GM18498 (cell line): ENCODE measurements at regions not wholly inside any gene's neighbourhood (a gene's known extent, or its start where the extent isn't known, plus 50 kb on each side); places are given as distances from the start of the nearest gene placed in this dataset.

Experiments used
- ATAC-seq: cut with Tn5 transposase; IDR thresholded peaks from one replicate; pipeline ENCODE4 v1.9.1; 2021; ENCODE audit warnings: mild to moderate bottlenecking, moderate library complexity; ENCODE audit not compliant: unreplicated experiment

DNA sequence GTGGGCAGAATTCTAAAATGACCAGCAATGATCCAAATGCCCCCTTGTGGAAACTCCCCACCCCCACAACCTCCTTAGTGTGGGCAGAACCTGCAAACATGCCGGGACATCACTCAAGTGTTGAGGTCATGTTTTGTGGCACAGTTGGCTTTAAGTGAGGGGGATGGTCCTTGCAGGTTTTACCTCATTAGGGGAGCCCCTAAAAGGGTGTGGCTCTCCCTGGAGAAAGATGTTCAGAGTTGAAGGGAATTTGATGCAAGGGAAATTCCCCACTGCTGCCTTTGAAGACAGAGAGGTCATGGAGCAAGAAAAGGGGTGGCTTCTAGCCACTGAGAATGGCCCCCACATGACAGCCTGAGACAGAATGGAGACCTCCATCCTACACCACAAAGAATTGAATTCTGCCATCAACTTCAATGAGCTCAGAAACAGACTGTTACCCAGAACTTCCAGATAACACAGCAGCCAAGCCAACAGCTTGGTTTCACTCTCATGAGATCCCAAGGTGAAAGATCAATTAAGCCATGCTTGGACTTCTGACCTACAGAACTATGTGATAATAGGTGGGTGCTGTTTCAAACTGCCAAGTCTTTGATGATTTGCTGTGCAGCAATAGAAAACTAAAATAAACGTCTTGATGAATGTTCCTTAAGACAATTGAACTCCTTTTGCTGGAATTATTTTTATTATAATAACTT lies 103.4 kb downstream of the MED10 start:
- peak; percentile 40 for ATAC-seq

DNA sequence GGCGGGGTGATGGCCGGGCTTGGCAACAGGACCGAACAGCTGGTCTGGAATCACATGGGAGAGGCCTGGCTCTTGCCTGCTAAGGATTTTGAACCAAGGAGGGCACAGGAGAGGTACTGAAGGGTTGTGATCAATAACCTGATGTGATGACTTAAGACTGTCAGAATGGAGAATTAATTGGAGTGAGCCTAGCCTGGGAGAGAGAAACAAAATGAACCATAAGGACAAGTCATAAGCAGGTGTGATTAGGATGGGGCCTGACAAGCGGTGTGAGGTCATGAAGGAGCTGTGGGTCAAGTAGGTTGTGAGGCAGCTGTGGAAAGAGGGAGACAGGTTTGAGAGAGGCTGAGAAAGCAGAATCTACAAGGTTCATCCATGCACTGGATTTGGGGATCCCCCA lies 104.6 kb downstream of the MED10 start:
- no peak for ATAC-seq

DNA sequence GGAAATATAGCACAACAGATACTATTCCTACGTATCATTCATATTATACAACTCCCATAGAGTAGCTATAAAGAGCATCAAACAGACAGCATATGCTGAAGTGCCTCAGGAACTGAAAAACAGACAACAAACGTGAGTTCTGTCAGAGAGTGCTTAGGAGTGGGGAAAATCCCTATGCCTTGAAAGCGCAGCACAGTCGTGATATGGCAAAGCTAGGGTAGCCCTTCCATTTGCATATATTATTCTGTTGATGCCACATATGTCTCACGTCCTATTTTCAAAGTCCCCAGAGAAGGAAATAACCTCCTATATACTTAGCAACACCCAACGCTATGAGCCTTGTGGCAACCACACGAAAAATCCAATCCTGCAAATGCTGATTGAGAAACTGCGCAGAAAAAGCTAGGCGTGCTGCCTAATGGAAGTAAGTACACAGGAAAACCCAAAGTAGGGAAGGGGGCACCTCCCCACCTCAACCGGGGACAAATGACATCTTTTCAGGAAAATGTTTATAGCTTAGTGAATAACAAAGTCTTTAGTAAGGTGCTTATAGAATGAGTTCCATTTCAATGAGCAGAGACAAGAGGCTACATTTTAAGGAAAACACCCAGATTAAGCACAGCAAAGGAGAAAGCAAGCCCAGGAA lies 105.1 kb downstream of the MED10 start:
- peak; percentile 64 for ATAC-seq

DNA sequence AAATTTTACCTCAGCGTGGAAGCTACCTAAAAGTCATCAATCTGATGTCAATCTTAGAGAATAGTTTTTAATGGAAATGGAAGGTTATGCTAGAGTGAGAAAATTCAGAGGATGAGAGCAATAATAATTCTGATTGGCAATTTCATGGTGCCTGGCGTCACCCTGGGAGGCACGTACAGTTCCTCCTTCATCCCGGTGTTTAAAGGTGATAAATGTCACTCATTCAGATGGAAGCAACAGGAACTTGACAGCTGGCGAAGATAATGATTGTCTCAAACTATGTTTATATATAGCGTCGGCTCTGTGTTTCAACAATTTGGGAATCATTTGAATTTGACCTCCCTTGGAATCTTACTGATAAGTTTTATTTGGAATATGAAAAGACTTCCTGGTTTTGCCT lies 108.4 kb downstream of the MED10 start:
- ATAC-seq: no peak

DNA sequence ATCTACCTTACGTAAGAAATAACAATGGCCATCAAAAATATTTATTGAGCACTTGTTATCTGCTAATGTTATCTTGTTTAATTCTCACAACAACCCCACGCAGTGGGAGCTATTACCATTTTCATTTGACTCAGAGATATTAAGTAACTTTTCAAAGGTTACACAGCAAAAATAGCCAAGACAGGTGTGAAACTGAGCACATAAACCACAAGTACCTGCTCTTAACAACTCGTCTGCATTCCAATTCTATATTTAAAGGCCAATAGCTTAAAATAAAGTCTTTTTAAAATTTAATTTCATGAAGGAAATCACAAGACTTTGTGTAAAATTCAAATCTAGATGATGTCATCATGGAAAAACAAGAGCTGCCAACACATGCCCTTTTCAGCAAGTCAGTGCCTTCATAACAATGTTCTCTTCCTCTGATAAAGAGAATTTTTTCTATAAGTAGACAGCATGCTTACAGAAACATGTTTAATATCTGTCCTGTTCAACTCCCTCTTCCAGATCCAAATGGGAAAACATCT lies 111.6 kb downstream of the MED10 start:
- no peak for ATAC-seq

DNA sequence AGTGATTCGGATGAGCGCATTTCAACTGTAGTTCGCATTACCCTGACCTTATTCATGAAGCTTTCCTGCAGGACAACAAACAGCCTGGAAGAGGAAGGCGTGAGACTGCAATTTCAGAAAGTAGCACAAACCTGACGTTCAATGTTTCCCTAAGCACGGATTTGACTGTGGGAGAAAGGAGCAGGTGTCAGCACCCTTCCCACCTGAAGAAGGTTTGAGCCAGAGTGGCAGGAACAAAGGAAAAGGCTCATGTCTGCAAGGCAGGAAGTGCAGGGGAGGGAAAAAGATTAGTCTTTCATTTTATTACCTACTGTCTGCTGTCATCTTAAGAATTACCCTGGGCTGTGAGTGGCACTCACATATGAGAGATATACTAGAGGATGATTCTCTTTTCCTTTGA lies 114.0 kb downstream of the MED10 start:
- no peak for ATAC-seq

DNA sequence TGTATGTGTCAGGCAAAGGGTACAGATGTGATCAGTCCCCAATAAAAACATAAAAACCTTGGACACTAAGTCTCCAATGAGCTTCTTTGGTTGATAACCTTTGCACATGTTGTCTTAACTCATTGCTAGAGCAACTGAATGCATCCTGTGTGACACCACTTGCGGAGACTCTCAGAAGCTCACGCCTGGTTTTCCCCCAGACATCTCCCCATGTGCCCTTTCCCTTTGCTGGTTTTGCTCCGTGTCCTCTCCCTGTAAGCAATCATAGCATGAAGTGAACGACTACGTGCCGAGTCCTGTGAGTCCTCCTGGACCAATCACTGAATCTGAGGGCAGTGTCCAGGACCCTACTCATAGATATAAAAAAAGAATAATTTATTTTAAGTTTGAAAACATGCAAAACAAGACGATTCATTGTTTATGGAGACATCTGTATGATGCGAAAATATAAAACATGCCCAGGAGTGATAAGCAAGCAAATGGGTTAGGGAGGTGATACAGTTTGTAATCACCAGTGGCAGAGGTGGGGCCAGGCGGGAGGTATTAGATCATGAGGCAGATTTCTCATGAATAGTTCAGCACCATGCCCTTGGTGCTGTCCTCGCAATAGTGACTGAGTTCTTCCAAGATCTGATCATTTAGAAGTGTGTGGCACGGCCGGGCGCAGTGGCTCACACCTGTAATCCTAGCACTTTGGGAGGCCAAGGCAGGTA lies 115.5 kb downstream of the MED10 start:
- ATAC-seq: no peak

DNA sequence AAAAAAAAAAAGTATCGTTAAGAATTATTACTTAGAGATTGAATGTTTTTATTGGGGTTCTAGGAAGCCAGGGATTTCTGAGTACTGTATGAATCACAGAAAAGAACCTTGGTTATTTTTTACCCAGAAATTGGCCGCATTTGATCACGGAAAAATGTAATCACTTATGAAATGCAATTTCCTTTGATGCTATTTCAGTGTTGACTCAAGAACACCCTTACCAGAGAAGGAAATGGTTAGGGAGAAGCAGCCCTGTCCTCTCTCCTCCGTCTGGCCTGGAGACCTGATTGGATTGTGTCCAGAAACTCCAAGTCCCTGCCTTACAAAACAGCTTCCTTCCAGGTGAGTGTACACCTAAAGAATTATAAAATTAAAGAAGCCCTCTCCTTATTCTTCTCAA lies 116.7 kb downstream of the MED10 start:
- ATAC-seq: no peak

DNA sequence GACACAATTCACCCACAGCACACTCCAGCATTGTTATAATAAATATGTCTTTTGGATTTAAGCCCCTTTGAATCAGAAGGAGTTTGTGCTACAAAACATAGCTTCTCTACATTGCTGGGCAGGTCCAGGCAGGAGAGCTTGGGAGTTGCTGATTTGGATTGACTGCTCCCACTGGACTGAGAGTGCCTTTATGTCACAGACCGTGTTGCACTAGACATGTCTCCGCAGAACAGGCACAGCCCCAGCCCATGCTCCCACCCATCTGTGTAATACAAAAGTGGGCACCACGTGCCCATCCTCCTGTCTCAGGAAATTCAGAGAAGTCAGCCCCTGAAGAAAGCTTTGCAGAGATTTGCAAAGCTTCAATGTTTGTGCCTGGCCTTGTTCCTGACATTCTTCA lies 117.1 kb downstream of the MED10 start:
- no peak for ATAC-seq

DNA sequence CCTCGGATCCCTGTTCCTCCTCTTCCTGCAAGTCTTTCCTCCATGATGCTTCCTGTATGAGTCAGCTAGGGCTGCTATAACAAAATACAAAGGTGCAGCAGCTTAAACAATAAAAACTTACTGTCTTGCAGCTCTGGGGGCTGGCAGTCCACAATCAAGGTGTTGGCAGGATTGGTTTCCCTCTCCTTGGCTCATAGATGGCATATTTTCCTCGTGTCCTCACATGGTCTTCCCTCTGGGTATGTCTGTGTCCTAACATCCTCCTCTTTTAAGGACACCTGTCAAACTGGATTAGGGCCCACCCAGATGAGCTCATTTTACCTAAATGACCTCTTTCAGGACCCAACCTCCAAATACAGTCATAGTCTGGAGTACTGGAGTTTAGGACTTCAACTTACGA lies 117.5 kb downstream of the MED10 start:
- no peak for ATAC-seq

DNA sequence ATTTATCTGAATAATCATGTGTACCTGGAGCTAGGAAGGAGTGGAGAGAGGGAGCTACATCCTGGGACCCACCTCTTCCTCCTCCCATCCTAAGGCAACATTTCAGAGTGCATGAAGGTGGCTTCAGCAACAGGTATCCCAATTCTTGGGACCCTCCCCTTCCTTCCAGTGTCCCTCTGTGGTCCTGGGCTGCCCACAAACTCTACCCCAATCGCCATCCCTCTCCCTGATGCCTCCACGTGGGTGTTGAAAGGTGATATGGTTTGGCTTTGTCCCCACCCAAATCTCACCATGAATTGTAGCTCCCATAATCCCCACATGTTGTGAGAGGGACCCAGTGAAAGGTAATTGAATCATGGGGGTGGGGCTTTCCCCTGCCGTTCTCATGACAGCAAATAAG lies 121.4 kb downstream of the MED10 start:
- no peak for ATAC-seq

DNA sequence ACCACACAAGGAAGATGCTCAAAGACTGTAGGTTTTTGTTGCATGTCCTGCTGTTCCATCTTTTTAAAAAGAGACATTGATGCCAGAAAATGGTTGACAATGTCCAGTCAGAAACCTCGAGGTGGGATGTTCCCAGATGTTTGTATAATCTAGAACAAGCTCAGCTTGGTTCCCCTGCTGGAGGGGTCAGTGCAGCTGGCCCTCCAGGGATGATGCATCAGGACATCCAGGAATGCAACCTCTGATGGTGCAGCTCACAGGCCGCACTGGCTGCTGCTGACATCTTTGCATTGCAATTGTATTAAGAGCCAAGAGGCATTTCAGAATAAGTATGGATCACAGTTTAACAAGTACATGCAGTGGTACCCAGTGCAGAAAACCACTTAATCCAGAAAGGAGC lies 122.4 kb downstream of the MED10 start:
- ATAC-seq: no peak

DNA sequence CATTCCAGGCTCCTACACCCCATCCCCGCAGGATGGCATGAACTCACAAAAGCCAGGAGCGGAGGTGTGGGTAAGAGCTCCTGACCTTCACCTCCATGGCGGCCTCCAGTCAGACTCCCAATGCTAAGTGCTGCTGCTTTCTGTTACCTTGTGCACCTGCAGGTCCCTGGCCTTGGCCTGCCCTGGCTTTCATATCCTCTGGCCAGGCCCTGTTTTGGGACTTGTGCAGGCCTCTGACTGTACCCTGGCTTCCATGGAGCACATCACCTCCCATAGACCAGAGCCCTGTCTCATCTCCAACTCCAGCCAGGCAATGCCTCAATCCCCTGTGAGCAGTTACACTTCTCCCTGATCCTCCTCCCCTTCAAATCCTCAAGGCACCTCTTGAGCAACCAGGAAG lies 124.5 kb downstream of the MED10 start:
- no peak for ATAC-seq

DNA sequence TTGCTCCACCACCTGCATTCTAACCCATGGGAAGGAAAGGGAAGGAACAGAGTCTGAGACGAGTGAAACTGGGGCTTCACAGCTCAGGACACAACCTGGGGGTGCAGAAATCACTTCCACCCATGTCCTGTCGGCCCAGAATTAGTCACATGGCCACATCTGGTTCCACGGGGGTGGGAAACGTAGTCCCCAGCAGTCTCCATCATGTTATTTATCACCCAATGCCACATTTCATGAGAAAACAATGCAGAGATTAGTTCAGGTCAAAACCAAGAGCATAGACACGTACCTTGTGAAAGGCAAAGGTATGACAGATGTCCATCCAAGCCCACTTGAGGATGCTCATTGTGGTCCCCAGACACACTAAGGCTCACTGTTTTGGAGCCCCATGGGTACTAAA lies 125.1 kb downstream of the MED10 start:
- ATAC-seq: no peak

DNA sequence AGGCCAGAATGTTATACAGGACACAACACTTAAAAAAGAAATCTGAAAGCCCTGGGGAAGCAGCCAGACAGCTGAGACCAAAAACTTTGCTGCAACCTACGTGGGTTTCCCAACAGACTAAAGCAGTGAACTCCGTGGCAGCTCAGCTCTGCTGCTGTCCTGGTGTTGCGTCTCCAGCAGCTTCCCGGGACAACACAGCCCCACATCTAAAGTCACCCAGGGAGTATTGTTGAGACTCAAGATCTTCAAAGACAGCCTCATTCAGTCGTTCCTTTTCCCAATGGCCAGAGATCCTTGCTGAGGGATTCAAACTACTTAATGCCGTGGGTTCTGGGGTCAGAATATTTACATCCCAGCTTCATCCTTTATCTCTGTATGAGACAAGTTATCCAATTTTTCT lies 125.8 kb downstream of the MED10 start:
- ATAC-seq: no peak

DNA sequence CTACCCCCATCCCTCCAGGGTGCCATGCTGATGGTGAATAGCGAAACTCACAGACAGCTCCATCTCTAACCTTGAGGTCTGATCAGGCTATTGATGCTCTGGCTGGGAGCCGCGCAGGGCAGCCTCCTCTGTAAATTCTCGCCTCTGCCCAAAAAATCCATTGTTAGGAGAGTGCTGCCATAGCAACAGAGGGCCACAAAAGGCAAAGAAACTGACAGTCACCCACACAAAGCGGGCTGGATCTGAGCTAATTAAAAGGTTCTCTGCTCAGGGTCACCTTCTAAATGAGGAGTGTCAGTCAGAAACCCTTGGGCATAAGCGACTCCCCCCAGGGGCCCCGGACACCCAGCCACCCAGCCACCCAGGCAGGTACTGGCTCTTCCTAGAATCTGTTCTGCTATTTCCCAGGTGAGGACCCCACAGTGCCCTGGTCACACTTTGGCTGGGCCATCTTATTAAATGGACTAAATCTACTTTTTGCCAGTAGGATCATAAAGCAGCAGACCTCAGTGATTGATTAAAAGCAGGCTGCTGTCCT lies 126.7 kb downstream of the MED10 start:
- no peak for ATAC-seq

DNA sequence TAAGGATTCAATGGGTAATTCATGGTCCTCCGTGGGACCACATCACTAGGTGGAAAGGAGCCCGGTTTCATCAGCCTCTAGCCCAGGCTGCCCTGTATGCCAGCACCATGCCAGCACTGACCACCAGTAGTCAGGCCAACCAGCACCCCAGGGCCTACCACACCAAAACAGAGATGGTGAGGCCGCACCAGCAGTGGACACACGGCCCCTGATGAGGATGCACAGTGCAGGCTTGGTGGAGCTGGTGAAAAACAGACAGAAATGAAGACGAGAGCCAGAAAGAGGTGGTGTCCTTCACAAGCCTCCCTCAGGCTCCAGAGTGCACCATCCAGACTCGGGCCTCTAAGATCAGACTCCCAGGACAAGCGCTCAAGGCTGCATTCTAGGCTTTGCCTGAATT lies 128.2 kb downstream of the MED10 start:
- ATAC-seq: no peak

DNA sequence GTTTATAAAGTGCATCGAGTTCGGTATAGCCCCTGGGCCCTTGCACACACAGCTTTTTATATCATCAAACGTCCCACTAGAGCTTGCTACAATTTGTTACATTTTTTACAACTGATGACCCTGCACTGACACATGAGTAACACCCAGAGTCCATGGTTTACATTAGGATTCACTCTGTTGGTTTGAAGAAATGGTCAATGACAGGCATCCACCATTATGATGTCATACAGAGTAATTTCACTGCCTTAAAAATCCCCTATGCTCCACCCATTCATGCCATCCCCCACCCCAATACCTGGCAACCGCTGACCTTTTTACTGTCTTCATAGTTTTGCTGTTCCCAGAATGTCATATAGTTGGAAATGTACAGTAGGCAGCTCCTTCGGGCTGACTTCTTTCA lies 130.2 kb downstream of the MED10 start:
- ATAC-seq: no peak

DNA sequence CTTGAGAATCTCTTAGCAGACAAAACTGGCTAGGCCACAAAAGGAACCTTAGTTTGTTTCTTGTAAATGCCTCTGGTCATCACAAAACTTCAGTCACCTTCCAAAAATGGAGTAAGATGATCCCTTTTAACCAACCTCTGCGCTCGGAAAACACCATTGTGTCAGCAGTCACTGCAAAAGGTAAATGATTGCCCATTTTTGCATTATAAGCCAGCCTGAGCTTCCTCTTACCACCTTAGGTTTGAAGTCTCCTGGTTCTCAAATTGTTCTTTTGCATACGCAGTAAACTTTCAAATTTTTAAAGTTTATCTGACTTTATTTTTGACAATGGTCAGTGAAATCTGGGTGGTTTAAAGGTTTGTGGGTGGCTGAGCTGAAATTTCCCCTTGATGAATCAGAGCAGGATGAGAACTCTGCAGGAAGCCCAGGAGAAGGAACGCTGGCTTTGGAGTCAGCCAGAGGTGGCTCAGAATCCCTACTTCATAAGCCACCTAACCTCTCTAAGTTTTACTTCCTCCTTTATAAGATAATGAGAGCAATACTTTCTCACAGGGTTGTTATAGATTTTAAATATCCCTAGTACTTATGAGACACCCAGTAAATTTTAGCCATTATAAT lies 131.4 kb downstream of the MED10 start:
- no peak for ATAC-seq

DNA sequence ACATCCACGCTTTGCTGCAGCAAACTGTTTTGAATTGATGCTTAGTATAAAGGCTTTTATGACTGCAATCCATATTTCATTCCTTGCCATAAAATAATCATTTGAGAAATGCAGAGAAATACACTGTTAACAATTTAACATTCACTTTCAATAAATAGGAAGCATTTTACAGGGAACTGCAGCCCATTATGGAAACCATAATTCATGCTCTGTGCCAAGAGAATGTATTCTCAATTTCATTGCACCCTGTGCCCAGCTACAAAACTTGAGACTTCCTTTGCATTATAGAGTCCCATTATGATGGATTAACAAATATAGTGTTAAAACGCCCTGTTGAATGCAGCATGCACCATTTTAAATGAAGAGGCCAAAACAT lies 134.0 kb downstream of the MED10 start:
- no peak for ATAC-seq

DNA sequence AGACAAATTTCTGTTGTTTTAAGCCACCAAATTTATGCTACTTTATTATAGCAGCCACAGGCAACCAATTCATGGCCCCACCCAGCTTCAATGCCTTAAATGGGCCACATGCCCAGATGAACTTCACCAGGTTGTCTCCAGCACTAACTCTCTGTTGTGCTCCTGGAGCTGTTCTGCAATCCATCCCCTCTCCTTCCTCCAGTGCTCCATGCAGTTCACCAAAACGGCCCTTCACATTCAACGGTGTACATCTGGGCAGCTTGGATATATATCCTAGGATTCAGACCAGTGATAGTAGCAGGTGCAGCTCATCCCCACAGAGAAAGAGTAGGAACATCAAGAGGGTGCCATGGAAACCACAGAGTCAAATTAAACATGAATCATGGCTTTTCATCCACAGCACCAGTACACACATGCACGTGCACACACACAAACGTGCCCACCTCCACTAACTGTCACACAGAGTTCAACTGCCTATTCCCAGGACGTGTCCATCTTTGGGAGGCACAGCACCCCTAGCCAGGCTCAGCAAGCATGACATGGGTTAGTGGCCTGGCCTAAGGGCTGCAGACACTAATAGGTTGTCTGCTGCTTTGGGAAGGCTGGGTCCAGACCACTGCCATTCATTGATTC lies 134.5 kb downstream of the MED10 start:
- ATAC-seq: no peak
